ENCODE measurements at regions not wholly inside any gene's neighbourhood (a gene's known extent, or its start where the extent isn't known, plus 50 kb on each side); places are given as distances from the start of the nearest gene placed in this dataset.
"Not testable (repeated sequence)": the region's sequence is repeated elsewhere in the genome, so short reads cannot be mapped to it uniquely, and the experiment has no call there.

- Histone ChIP-seq H3K4me1 (ENCODE audit: low read depth) (no peaks in the 10 kb centered on the region), H3K27ac (no peak overlapping the region), H3K4me3 (peak overlapping the region; percentile 71), H3K9me3 (ENCODE audit: low read depth) (no peaks in the 10 kb centered on the region), H3K27me3 (peaks cover 19% of the 10 kb centered on the region), H3K36me3 (no peaks in the 10 kb centered on the region)
- peak; percentile 47 for TF ChIP-seq CTCF (IDR thresholded peaks at IDR 0.05; ENCODE audit: low read depth, low read length)
- peak; percentile 24 to 90 for DNase-seq (ENCODE audit: low read depth in 1 of 2, low spot score in 1 of 2)
Measured at GRCh38 chr10:55631071-55631654, 729.9 kb downstream of the ZWINT start.

GRCh38 chr10:55630491-55631056 is 730.5 kb downstream of the ZWINT start:
- H3K27me3 ChIP-seq, result peaks cover 19% of the 10 kb centered on the region
- no peak overlapping the region for H3K27ac ChIP-seq
- TF ChIP-seq CTCF (IDR thresholded peaks at IDR 0.05; ENCODE audit: low read depth, low read length), result no peak
- H3K4me1 ChIP-seq (ENCODE audit: low read depth), result no peaks in the 10 kb centered on the region
- peak; percentile 5 to 58 for DNase-seq (ENCODE audit: low read depth in 1 of 2, low spot score in 1 of 2)
- H3K4me3 ChIP-seq, result peak overlapping the region; percentile 71
- no peaks in the 10 kb centered on the region for H3K9me3 ChIP-seq (ENCODE audit: low read depth)
- H3K36me3 ChIP-seq, result no peaks in the 10 kb centered on the region

GRCh38 chr10:55629793-55630490 is 731.1 kb downstream of the ZWINT start:
- peak; percentile 60 for TF ChIP-seq CTCF (IDR thresholded peaks at IDR 0.05; ENCODE audit: low read depth, low read length)
- no peaks in the 10 kb centered on the region for H3K36me3 ChIP-seq
- peaks cover 19% of the 10 kb centered on the region for H3K27me3 ChIP-seq
- DNase-seq (ENCODE audit: low read depth in 1 of 2, low spot score in 1 of 2), result peak; percentile 47 to 80
- no peak overlapping the region for H3K27ac ChIP-seq
- no peaks in the 10 kb centered on the region for H3K4me1 ChIP-seq (ENCODE audit: low read depth)
- H3K4me3 ChIP-seq, result peak overlapping the region; percentile 71
- no peaks in the 10 kb centered on the region for H3K9me3 ChIP-seq (ENCODE audit: low read depth)

GRCh38 chr10:55628260-55628701 is 732.8 kb downstream of the ZWINT start:
- Histone ChIP-seq H3K4me3 (peak overlapping the region; percentile 35), H3K27me3 (peaks cover 19% of the 10 kb centered on the region), H3K27ac (no peak overlapping the region), H3K4me1 (ENCODE audit: low read depth) (no peaks in the 10 kb centered on the region), H3K9me3 (ENCODE audit: low read depth) (no peaks in the 10 kb centered on the region), H3K36me3 (no peaks in the 10 kb centered on the region)
- no peak for TF ChIP-seq CTCF (IDR thresholded peaks at IDR 0.05; ENCODE audit: low read depth, low read length)
- DNase-seq (ENCODE audit: low read depth in 1 of 2, low spot score in 1 of 2), result peak in 1 of 2 donors; percentile 59

- TF ChIP-seq CTCF (IDR thresholded peaks at IDR 0.05; ENCODE audit: low read depth, low read length), result no peak
- peak in 1 of 2 donors; percentile 49 for DNase-seq (ENCODE audit: low read depth in 1 of 2, low spot score in 1 of 2)
- Histone ChIP-seq H3K36me3 (no peaks in the 10 kb centered on the region), H3K9me3 (ENCODE audit: low read depth) (no peaks in the 10 kb centered on the region), H3K4me1 (ENCODE audit: low read depth) (no peaks in the 10 kb centered on the region), H3K4me3 (peak overlapping the region; percentile 35), H3K27ac (no peak overlapping the region), H3K27me3 (peaks cover 17% of the 10 kb centered on the region)
Measured at GRCh38 chr10:55627501-55628051, 733.5 kb downstream of the ZWINT start.

- H3K27ac ChIP-seq; H3K9me3 ChIP-seq (ENCODE audit: low read depth); H3K4me1 ChIP-seq (ENCODE audit: low read depth); H3K27me3 ChIP-seq; H3K36me3 ChIP-seq: not testable (repeated sequence)
- H3K4me3 ChIP-seq, result peak overlapping the region; percentile 39
- peak in 1 of 2 donors; percentile 0 for DNase-seq (ENCODE audit: low read depth in 1 of 2, low spot score in 1 of 2)
Measured at GRCh38 chr10:55601690-55602478, 759.2 kb downstream of the ZWINT start.
